NCI-H2196 (cell line): ENCODE measurements at regions not wholly inside any gene's neighbourhood (a gene's known extent, or its start where the extent isn't known, plus 50 kb on each side); places are given as distances from the start of the nearest gene placed in this dataset.

Source experiments
- DNase-seq: peaks from one replicate; lab custom pipeline; 2025; ENCODE audit not compliant: unreplicated experiment; lab: John Stamatoyannopoulos, UW

GRCh38 chr15:29390051-29390450 is 120.4 kb upstream of the NSMCE3 start:
- no peak for DNase-seq

- no peak for DNase-seq
These were observed 116.9 kb upstream of the NSMCE3 start for GRCh38 chr15:29386523-29386922.

GRCh38 chr15:29383367-29383766 is 113.7 kb upstream of the NSMCE3 start:
- DNase-seq, result no peak

GRCh38 chr15:29382862-29383261 is 113.2 kb upstream of the NSMCE3 start:
- no peak for DNase-seq

- DNase-seq, result no peak
These were observed 110.8 kb upstream of the NSMCE3 start for GRCh38 chr15:29380466-29380865.

GRCh38 chr15:29379647-29380046 is 110.0 kb upstream of the NSMCE3 start:
- no peak for DNase-seq

GRCh38 chr15:29377161-29377560 is 107.5 kb upstream of the NSMCE3 start:
- DNase-seq, result no peak

- DNase-seq, result no peak
These were observed 107.0 kb upstream of the NSMCE3 start for GRCh38 chr15:29376590-29376989.

GRCh38 chr15:29369261-29369660 is 99.6 kb upstream of the NSMCE3 start:
- no peak for DNase-seq

- DNase-seq, result no peak
These were observed 94.9 kb upstream of the NSMCE3 start for GRCh38 chr15:29364426-29365078.

- DNase-seq, result no peak
These were observed 91.9 kb upstream of the NSMCE3 start for GRCh38 chr15:29361560-29361959.

- no peak for DNase-seq
These were observed 90.5 kb upstream of the NSMCE3 start for GRCh38 chr15:29360152-29360551.

GRCh38 chr15:29356786-29357185 is 87.2 kb upstream of the NSMCE3 start:
- no peak for DNase-seq

GRCh38 chr15:29355477-29355876 is 85.9 kb upstream of the NSMCE3 start:
- DNase-seq, result no peak

- no peak for DNase-seq
These were observed 82.8 kb upstream of the NSMCE3 start for GRCh38 chr15:29352402-29352801.

- DNase-seq, result no peak
These were observed 79.6 kb upstream of the NSMCE3 start for GRCh38 chr15:29349196-29349595.

- no peak for DNase-seq
These were observed 78.8 kb upstream of the NSMCE3 start for GRCh38 chr15:29348336-29348914.

- no peak for DNase-seq
These were observed 77.4 kb upstream of the NSMCE3 start for GRCh38 chr15:29346998-29347397.

- DNase-seq, result no peak
These were observed 76.2 kb upstream of the NSMCE3 start for GRCh38 chr15:29345549-29346525.

GRCh38 chr15:29344474-29344873 is 74.9 kb upstream of the NSMCE3 start:
- DNase-seq, result no peak

- DNase-seq, result no peak
These were observed 73.6 kb upstream of the NSMCE3 start for GRCh38 chr15:29343229-29343628.

GRCh38 chr15:29342201-29342600 is 72.6 kb upstream of the NSMCE3 start:
- no peak for DNase-seq
